ENCODE measurements at regions not wholly inside any gene's neighbourhood (a gene's known extent, or its start where the extent isn't known, plus 50 kb on each side); places are given as distances from the start of the nearest gene placed in this dataset.

GRCh38 chr12:92552412-92553108, 150.2 kb upstream of the PLEKHG7 start:
- Histone ChIP-seq H3K4me1 (ENCODE audit: control insufficient read depth, insufficient read depth, low read length) (no peaks in the 10 kb centered on the region), H3K9me3 (ENCODE audit: control insufficient read depth, insufficient read depth, low read depth, low read length) (no peaks in the 10 kb centered on the region), H3K36me3 (ENCODE audit: control insufficient read depth in 2 of 2, insufficient read depth in 1 of 2, low read length in 2 of 2) (no peaks in the 10 kb centered on the region), H3K27ac (ENCODE audit: extremely low read depth, low read depth, low read length) (no peak overlapping the region), H3K4me3 (ENCODE audit: low read depth, low read length) (no peak overlapping the region)
- ChIA-PET CTCF (no interaction called here), POLR2A (no interaction called here)
- TF ChIP-seq ZNF214 (tag by site-specific recombination; IDR thresholded peaks at IDR 0.05; ENCODE audit: borderline replicate concordance) (no peak), ZNF10 (tag by site-specific recombination; IDR thresholded peaks at IDR 0.05) (no peak), ZNF280C (tag by site-specific recombination; IDR thresholded peaks at IDR 0.05) (no peak), ZBTB44 (tag by site-specific recombination; IDR thresholded peaks at IDR 0.05) (no peak), ZNF211 (tag by site-specific recombination; IDR thresholded peaks at IDR 0.05; ENCODE audit: low read depth) (no peak), REPIN1 (tag by site-specific recombination; IDR thresholded peaks at IDR 0.05; ENCODE audit: low read depth) (no peak), PRDM6 (tag by site-specific recombination; IDR thresholded peaks at IDR 0.05) (no peak), ZNF16 (tag by site-specific recombination; IDR thresholded peaks at IDR 0.05; ENCODE audit: low read depth) (no peak), ZNF837 (tag by site-specific recombination; IDR thresholded peaks at IDR 0.05) (no peak), ZNF266 (tag by site-specific recombination; IDR thresholded peaks at IDR 0.05; ENCODE audit: low read depth) (no peak), ZNF18 (tag by site-specific recombination; IDR thresholded peaks at IDR 0.05) (no peak), ZNF223 (tag by site-specific recombination; IDR thresholded peaks at IDR 0.05) (no peak), ZNF555 (tag by site-specific recombination; conservative IDR thresholded peaks at IDR 0.05) (no peak)

GRCh38 chr12:92551853-92552397, 150.9 kb upstream of the PLEKHG7 start:
- Histone ChIP-seq H3K4me3 (ENCODE audit: low read depth, low read length) (no peak overlapping the region), H3K27ac (ENCODE audit: extremely low read depth, low read depth, low read length) (no peak overlapping the region), H3K9me3 (ENCODE audit: control insufficient read depth, insufficient read depth, low read depth, low read length) (no peaks in the 10 kb centered on the region), H3K4me1 (ENCODE audit: control insufficient read depth, insufficient read depth, low read length) (peaks cover under 1% of the 10 kb centered on the region; the same call in 1 of the 2 replicates), H3K36me3 (ENCODE audit: control insufficient read depth in 2 of 2, insufficient read depth in 1 of 2, low read length in 2 of 2) (no peaks in the 10 kb centered on the region)
- ChIA-PET POLR2A (no interaction called here), CTCF (no interaction called here)
- TF ChIP-seq SP3 (tag by site-specific recombination; IDR thresholded peaks at IDR 0.05) (no peak), ZNF157 (tag by site-specific recombination; IDR thresholded peaks at IDR 0.05) (no peak), ZNF26 (tag by site-specific recombination; IDR thresholded peaks at IDR 0.05) (no peak), ZNF24 (tag by site-specific recombination; IDR thresholded peaks at IDR 0.05) (no peak), HOXD13 (CRISPR knock-in tag; IDR thresholded peaks at IDR 0.05; ENCODE audit: borderline replicate concordance) (no peak), ZNF830 (tag by site-specific recombination; IDR thresholded peaks at IDR 0.05; ENCODE audit: low read depth) (no peak), RBAK (tag by site-specific recombination; IDR thresholded peaks at IDR 0.05) (no peak), REST (tag by site-specific recombination; IDR thresholded peaks at IDR 0.05) (no peak)
